WERI-Rb-1 (cell line): ENCODE measurements at regions not wholly inside any gene's neighbourhood (a gene's known extent, or its start where the extent isn't known, plus 50 kb on each side); places are given as distances from the start of the nearest gene placed in this dataset.

Experiments used
- DNase-seq: peaks from one replicate; pipeline ENCODE4 v3.0.0-alpha.2; 2020
- H3K27ac ChIP-seq: fragments of 250-450 bp; sonication (Bioruptor Pico); 2 replicates; pipeline ENCODE4 v1.5.1; 2020; ENCODE audit warnings: mild to moderate bottlenecking, moderate library complexity
- H3K27me3 ChIP-seq: fragments of 250-450 bp; sonication (Bioruptor Pico); 2 replicates; pipeline ENCODE4 v1.5.1; 2021; ENCODE audit warnings: mild to moderate bottlenecking, low read depth, moderate library complexity; ENCODE audit not compliant: insufficient read depth, severe bottlenecking
- H3K36me3 ChIP-seq: fragments of 250-450 bp; sonication (Bioruptor Pico); 2 replicates; pipeline ENCODE4 v1.5.1; 2020; ENCODE audit warnings: mild to moderate bottlenecking, moderate library complexity
- H3K4me3 ChIP-seq: 2 replicates; pipeline ENCODE4 v1.5.1; 2011; ENCODE audit warnings: low read depth, mild to moderate bottlenecking, control low read depth, low read length
- H3K9me3 ChIP-seq: fragments of 250-450 bp; sonication (Bioruptor Pico); 2 replicates; pipeline ENCODE4 v1.5.1; 2021; ENCODE audit warnings: mild to moderate bottlenecking, moderate library complexity; ENCODE audit not compliant: severe bottlenecking
- TF ChIP-seq, protein P1 (sequence below): IDR thresholded peaks from 2 replicates; pipeline ENCODE4 v1.5.1; 2011; ENCODE audit warnings: low read depth, mild to moderate bottlenecking, control low read depth, inconsistent platforms, low read length

DNA sequence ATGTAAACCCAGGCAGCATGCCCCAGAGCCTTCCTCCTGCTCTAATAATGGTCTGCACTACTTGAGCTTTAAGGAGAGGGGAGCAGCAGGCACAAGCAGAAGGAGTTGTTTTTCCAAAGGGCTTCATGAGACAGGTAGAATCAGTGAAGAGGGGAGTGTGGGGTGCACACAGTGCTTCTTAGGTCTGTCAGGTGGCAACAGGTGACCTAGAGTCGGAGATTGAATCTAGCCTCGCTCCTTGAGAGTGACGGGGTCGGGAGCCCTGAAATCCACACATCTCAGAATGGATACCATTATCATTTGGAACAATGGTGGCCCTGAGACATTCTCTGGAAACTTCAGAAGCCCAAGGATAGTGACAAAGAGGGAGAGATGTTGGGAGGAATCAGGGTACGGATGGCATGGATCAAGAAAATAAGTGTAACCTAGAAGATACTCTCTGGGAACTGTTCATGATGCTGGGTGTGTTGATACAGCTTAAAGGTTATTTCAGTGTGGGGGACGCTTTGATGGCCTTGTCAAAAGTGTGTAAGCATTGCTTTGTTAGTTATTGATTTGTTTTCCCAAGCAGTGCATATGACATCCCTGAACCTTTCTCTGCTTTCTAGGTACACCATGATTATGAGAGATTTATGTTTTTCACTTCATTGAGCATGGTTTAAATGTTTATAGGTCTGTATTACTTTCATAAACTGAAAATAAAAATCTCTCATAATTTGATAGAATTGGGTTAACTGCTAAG is 77.8 kb upstream of the L3MBTL3 start:
- Histone ChIP-seq H3K4me3 (no peak overlapping the region), H3K36me3 (no peaks in the 10 kb centered on the region), H3K27ac (no peak overlapping the region), H3K27me3 (no peaks in the 10 kb centered on the region), H3K9me3 (no peaks in the 10 kb centered on the region)
- DNase-seq: no peak
- TF ChIP-seq, protein P1, sequence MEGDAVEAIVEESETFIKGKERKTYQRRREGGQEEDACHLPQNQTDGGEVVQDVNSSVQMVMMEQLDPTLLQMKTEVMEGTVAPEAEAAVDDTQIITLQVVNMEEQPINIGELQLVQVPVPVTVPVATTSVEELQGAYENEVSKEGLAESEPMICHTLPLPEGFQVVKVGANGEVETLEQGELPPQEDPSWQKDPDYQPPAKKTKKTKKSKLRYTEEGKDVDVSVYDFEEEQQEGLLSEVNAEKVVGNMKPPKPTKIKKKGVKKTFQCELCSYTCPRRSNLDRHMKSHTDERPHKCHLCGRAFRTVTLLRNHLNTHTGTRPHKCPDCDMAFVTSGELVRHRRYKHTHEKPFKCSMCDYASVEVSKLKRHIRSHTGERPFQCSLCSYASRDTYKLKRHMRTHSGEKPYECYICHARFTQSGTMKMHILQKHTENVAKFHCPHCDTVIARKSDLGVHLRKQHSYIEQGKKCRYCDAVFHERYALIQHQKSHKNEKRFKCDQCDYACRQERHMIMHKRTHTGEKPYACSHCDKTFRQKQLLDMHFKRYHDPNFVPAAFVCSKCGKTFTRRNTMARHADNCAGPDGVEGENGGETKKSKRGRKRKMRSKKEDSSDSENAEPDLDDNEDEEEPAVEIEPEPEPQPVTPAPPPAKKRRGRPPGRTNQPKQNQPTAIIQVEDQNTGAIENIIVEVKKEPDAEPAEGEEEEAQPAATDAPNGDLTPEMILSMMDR: no peak

DNA sequence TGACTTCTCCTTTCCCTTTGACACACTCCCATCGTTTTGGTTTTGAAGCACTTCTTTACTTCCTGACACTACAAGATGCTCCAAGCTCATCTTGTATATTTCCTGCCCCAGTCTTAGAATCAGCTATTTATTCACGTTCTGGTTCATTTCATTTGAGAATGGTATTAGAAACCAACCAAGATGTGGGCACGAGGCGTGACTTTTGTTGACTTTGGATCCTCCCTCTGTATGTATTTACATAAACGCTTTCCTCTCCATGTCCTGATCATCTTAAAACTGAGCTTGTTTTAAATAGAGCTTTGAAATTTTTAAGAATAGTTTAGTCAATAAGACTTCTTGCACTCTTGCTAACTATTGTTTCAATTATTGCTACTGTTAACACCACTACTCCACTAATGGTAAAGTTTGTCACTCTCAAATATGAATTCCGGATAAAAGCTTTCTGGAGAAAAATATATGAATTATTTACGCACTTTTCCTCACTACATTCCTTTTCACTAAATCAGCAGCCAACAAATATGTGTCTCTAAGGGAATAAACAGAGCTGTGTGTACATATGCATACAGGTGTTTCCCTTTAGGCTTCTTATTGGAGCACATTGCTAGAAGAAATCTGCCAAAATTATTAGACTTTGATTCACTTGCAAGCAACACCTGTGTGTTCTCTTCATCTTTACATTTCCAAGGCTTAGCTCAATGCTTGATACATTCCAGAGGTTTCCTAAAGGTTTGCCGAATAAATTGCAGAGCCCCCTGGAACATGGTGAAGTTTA is 77.3 kb upstream of the TMEM244 start:
- no peak overlapping the region for H3K4me3 ChIP-seq
- H3K9me3 ChIP-seq: no peaks in the 10 kb centered on the region
- TF ChIP-seq, protein P1: no peak
- H3K27ac ChIP-seq: no peak overlapping the region
- no peaks in the 10 kb centered on the region for H3K27me3 ChIP-seq
- no peak for DNase-seq
- no peaks in the 10 kb centered on the region for H3K36me3 ChIP-seq

DNA sequence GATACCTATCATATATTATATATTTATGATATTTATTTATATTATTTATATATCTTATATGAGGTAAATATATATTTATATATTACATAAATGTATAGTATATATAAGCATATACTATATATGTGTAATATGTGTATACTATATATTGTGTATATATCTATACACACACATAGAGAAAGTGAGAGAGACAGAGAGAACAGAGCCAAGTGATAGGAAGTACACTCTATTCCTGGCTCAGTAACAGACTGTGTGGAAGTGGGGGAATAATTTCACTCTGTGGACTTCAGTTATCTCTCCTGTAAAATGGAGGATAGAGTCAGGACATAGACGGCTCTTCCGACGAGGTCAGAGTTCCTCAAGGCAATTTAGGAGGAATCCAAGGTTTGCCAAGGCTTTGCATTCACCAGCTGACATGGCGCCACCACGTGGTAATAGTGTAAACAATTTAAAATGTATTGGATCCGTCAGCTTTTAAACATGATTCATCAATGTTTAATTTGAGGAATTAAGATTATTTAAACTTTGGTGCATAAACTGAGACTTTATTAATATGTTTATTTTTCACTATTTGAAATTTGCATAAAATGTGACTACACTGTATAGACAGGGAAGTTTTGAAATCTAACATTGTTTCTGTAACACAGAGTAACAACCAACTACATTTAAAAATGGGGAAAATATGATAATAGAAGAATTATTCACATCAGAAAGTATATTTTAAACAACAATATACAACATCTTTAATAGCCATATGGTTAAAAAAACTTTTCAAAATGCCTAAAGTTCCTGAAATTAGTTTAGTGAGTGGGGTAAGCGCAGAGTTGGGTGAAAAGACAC is 75.4 kb upstream of the TMEM244 start:
- Histone ChIP-seq H3K27me3 (no peaks in the 10 kb centered on the region), H3K36me3 (no peaks in the 10 kb centered on the region), H3K4me3 (no peak overlapping the region; the same call in 1 of the 2 replicates), H3K9me3 (no peaks in the 10 kb centered on the region), H3K27ac (no peak overlapping the region)
- TF ChIP-seq, protein P1: peak; percentile 52; the same call in 1 of the 2 replicates
- DNase-seq: peak; percentile 49

DNA sequence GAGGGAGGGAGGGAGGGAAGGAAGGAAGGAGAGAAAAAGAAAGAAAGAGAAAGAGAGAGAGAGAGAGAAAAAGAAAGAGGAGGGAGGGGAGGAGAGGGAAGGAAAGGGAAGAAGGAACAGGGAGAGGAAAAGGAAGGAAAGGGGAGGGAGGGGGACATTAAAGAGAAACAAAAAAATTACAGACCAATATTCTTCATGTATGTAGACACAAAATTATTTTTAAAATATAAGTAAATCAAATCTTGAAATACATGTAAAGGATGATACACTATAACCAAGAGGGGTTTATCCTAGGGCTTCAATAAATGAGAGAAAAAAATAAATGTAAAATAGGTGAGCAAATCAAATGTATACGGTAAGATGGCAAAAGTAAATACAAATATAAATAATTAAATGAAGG is 71.2 kb upstream of the TMEM244 start:
- Histone ChIP-seq H3K4me3 (no peak overlapping the region), H3K27ac (no peak overlapping the region), H3K36me3 (no peaks in the 10 kb centered on the region), H3K9me3 (no peaks in the 10 kb centered on the region), H3K27me3 (no peaks in the 10 kb centered on the region)
- TF ChIP-seq, protein P1: no peak
- no peak for DNase-seq

DNA sequence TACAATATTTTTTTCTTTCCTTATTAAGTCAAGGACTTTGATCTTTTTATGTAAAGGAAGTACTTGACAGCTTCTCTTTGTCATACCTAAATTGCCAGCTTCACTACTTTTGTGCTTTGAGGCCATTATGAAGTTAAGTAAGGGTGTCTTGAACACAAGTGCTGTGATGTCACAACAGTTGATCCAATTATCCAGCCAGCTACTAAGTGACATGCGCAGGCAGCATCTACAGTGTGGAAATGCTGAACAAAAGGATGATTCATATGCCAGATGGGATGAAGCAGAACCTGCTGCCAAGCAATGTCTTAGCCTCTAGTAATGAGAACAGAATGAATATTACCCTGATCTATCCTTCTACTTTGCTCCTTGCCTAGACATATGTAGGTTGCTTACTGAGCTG is 68.3 kb upstream of the TMEM244 start:
- no peak overlapping the region for H3K27ac ChIP-seq

More for the DNA sequence above, 68.3 kb upstream of the TMEM244 start:
- Histone ChIP-seq H3K36me3 (no peaks in the 10 kb centered on the region), H3K27me3 (no peaks in the 10 kb centered on the region), H3K4me3 (no peak overlapping the region), H3K9me3 (no peaks in the 10 kb centered on the region)
- no peak for DNase-seq
- TF ChIP-seq, protein P1: no peak
